ENCODE measurements at regions not wholly inside any gene's neighbourhood (a gene's known extent, or its start where the extent isn't known, plus 50 kb on each side); places are given as distances from the start of the nearest gene placed in this dataset.

- Histone ChIP-seq H3K27me3 (ENCODE audit: insufficient read depth, low read length) (no peaks in the 10 kb centered on the region), H2AFZ (ENCODE audit: low read length) (no peak overlapping the region), H3K4me1 (ENCODE audit: insufficient read depth, low read length) (peaks cover 24% of the 10 kb centered on the region), H4K20me1 (ENCODE audit: insufficient read depth, low read length) (no peaks in the 10 kb centered on the region), H3K36me3 (ENCODE audit: insufficient read depth, low read length) (no peaks in the 10 kb centered on the region), H3K27ac (ENCODE audit: low read depth, low read length) (no peak overlapping the region), H3K4me3 (ENCODE audit: insufficient read depth, low read length) (no peak overlapping the region), H3K4me2 (ENCODE audit: insufficient read depth, low read length) (no peak overlapping the region), H3K9me3 (ENCODE audit: low read depth, low read length) (no peaks in the 10 kb centered on the region), H3K79me2 (ENCODE audit: insufficient read depth, low read length) (no peaks in the 10 kb centered on the region)
- DNase-seq (ENCODE audit: insufficient read length, low spot score, missing footprints): no peak
- TF ChIP-seq CTCF (IDR thresholded peaks at IDR 0.05; ENCODE audit: extremely low read depth, low read depth, low read length): no peak
Measured at GRCh38 chr21:38997051-38997842, 186.0 kb downstream of the PSMG1 start.

- H3K27ac ChIP-seq (ENCODE audit: low read depth, low read length): no peak overlapping the region
- no peaks in the 10 kb centered on the region for H3K27me3 ChIP-seq (ENCODE audit: insufficient read depth, low read length)
- no peaks in the 10 kb centered on the region for H3K36me3 ChIP-seq (ENCODE audit: insufficient read depth, low read length)
- H3K79me2 ChIP-seq (ENCODE audit: insufficient read depth, low read length): no peaks in the 10 kb centered on the region
- no peak overlapping the region for H2AFZ ChIP-seq (ENCODE audit: low read length)
- H4K20me1 ChIP-seq (ENCODE audit: insufficient read depth, low read length): no peaks in the 10 kb centered on the region
- H3K4me2 ChIP-seq (ENCODE audit: insufficient read depth, low read length): no peak overlapping the region
- DNase-seq (ENCODE audit: insufficient read length, low spot score, missing footprints): no peak
- peaks cover 20% of the 10 kb centered on the region for H3K4me1 ChIP-seq (ENCODE audit: insufficient read depth, low read length)
- no peak overlapping the region for H3K4me3 ChIP-seq (ENCODE audit: insufficient read depth, low read length)
- H3K9me3 ChIP-seq (ENCODE audit: low read depth, low read length): no peaks in the 10 kb centered on the region
- no peak for TF ChIP-seq CTCF (IDR thresholded peaks at IDR 0.05; ENCODE audit: extremely low read depth, low read depth, low read length)
Measured at GRCh38 chr21:38996355-38996754, 186.9 kb downstream of the PSMG1 start.

- no peak overlapping the region for H3K27ac ChIP-seq (ENCODE audit: low read depth, low read length)
- no peaks in the 10 kb centered on the region for H3K9me3 ChIP-seq (ENCODE audit: low read depth, low read length)
- no peaks in the 10 kb centered on the region for H3K36me3 ChIP-seq (ENCODE audit: insufficient read depth, low read length)
- no peak overlapping the region for H3K4me2 ChIP-seq (ENCODE audit: insufficient read depth, low read length)
- no peak for DNase-seq (ENCODE audit: insufficient read length, low spot score, missing footprints)
- H3K27me3 ChIP-seq (ENCODE audit: insufficient read depth, low read length): no peaks in the 10 kb centered on the region
- no peaks in the 10 kb centered on the region for H3K79me2 ChIP-seq (ENCODE audit: insufficient read depth, low read length)
- no peak overlapping the region for H2AFZ ChIP-seq (ENCODE audit: low read length)
- H4K20me1 ChIP-seq (ENCODE audit: insufficient read depth, low read length): no peaks in the 10 kb centered on the region
- H3K4me3 ChIP-seq (ENCODE audit: insufficient read depth, low read length): no peak overlapping the region
- H3K4me1 ChIP-seq (ENCODE audit: insufficient read depth, low read length): peaks cover 17% of the 10 kb centered on the region
- no peak for TF ChIP-seq CTCF (IDR thresholded peaks at IDR 0.05; ENCODE audit: extremely low read depth, low read depth, low read length)
Measured at GRCh38 chr21:38995731-38996130, 187.5 kb downstream of the PSMG1 start.

GRCh38 chr21:38995071-38995669 lies 188.1 kb downstream of the PSMG1 start:
- no peak overlapping the region for H2AFZ ChIP-seq (ENCODE audit: low read length)
- no peaks in the 10 kb centered on the region for H3K79me2 ChIP-seq (ENCODE audit: insufficient read depth, low read length)
- no peaks in the 10 kb centered on the region for H3K36me3 ChIP-seq (ENCODE audit: insufficient read depth, low read length)
- H3K27ac ChIP-seq (ENCODE audit: low read depth, low read length): no peak overlapping the region
- no peak overlapping the region for H3K4me3 ChIP-seq (ENCODE audit: insufficient read depth, low read length)
- no peak overlapping the region for H3K4me2 ChIP-seq (ENCODE audit: insufficient read depth, low read length)
- TF ChIP-seq CTCF (IDR thresholded peaks at IDR 0.05; ENCODE audit: extremely low read depth, low read depth, low read length): no peak
- no peaks in the 10 kb centered on the region for H3K9me3 ChIP-seq (ENCODE audit: low read depth, low read length)
- H3K27me3 ChIP-seq (ENCODE audit: insufficient read depth, low read length): no peaks in the 10 kb centered on the region
- peaks cover 21% of the 10 kb centered on the region for H3K4me1 ChIP-seq (ENCODE audit: insufficient read depth, low read length)
- no peak for DNase-seq (ENCODE audit: insufficient read length, low spot score, missing footprints)
- no peaks in the 10 kb centered on the region for H4K20me1 ChIP-seq (ENCODE audit: insufficient read depth, low read length)
